ENCODE measurements at regions not wholly inside any gene's neighbourhood (a gene's known extent, or its start where the extent isn't known, plus 50 kb on each side); places are given as distances from the start of the nearest gene placed in this dataset.
"Not testable (repeated sequence)": the region's sequence is repeated elsewhere in the genome, so short reads cannot be mapped to it uniquely, and the experiment has no call there.

- BruUV-seq (replicated peaks) = no TSS peak
- POLR2A ChIA-PET (ENCODE audit: unreplicated experiment) = no interaction called here
- no peaks in the 10 kb centered on the region for H3K9me2 ChIP-seq (ENCODE audit: insufficient read depth)
These were observed 146.8 kb downstream of the ATPSCKMT start for GRCh38 chr5:10102706-10103497.

GRCh38 chr5:10102235-10102634 lies 147.5 kb downstream of the ATPSCKMT start:
- H3K79me2 ChIP-seq (ENCODE audit: low read depth); H3F3A ChIP-seq (ENCODE audit: insufficient read depth, low read depth); H3K4me1 ChIP-seq (replicated peaks; ENCODE audit: insufficient read depth); H3K4me3 ChIP-seq; H3K36me3 ChIP-seq (ENCODE audit: low read depth); H3K27ac ChIP-seq; POLR2A ChIA-PET (ENCODE audit: unreplicated experiment); BruUV-seq (replicated peaks); H3K9me2 ChIP-seq (ENCODE audit: insufficient read depth); H3K9me3 ChIP-seq (ENCODE audit: insufficient read depth, low read depth); H3K4me2 ChIP-seq; H2AFZ ChIP-seq; H4K20me1 ChIP-seq (ENCODE audit: insufficient read depth); DNase-seq; CTCF ChIA-PET; intact Hi-C loops (cut with micrococcal nuclease; ENCODE audit: unreplicated experiment): not testable (repeated sequence)
- peaks cover 28% of the 10 kb centered on the region for H3K27me3 ChIP-seq (ENCODE audit: insufficient read depth, low read depth)

More at GRCh38 chr5:10102706-10103497, 146.8 kb downstream of the ATPSCKMT start:
- H3K79me2 ChIP-seq (ENCODE audit: low read depth) = no peaks in the 10 kb centered on the region
- no peak overlapping the region for H2AFZ ChIP-seq
- no peaks in the 10 kb centered on the region for H3K36me3 ChIP-seq (ENCODE audit: low read depth)
- H4K20me1 ChIP-seq (ENCODE audit: insufficient read depth) = no peaks in the 10 kb centered on the region
- DNase-seq = no peak
- peaks cover 34% of the 10 kb centered on the region for H3K27me3 ChIP-seq (ENCODE audit: insufficient read depth, low read depth)
- no peaks in the 10 kb centered on the region for H3K9me3 ChIP-seq (ENCODE audit: insufficient read depth, low read depth)
- TF ChIP-seq EZH2 (IDR thresholded peaks at IDR 0.05; ENCODE audit: low read depth) = no peak
- TF ChIP-seq CTCF (conservative IDR thresholded peaks at IDR 0.05) = no peak
- CTCF ChIA-PET = no interaction called here
- no peaks in the 10 kb centered on the region for H3K4me1 ChIP-seq (replicated peaks; ENCODE audit: insufficient read depth)
- H3K4me2 ChIP-seq = no peak overlapping the region
- H3F3A ChIP-seq (ENCODE audit: insufficient read depth, low read depth) = no peaks in the 10 kb centered on the region
- intact Hi-C loops (cut with micrococcal nuclease; ENCODE audit: unreplicated experiment) = no loop called here
- H3K4me3 ChIP-seq = no peak overlapping the region
- H3K27ac ChIP-seq = no peak overlapping the region

GRCh38 chr5:10099548-10099947 lies 150.1 kb downstream of the ATPSCKMT start:
- Histone ChIP-seq H3K36me3 (ENCODE audit: low read depth) (no peaks in the 10 kb centered on the region), H4K20me1 (ENCODE audit: insufficient read depth) (no peaks in the 10 kb centered on the region), H3K4me1 (replicated peaks; ENCODE audit: insufficient read depth) (no peaks in the 10 kb centered on the region), H3K4me3 (no peak overlapping the region), H3K4me2 (no peak overlapping the region), H3K9me2 (ENCODE audit: insufficient read depth) (no peaks in the 10 kb centered on the region), H3K27ac (no peak overlapping the region), H3K27me3 (ENCODE audit: insufficient read depth, low read depth) (peaks cover 16% of the 10 kb centered on the region; the same call in 1 of the 2 replicates), H3F3A (ENCODE audit: insufficient read depth, low read depth) (no peaks in the 10 kb centered on the region), H3K9me3 (ENCODE audit: insufficient read depth, low read depth) (no peaks in the 10 kb centered on the region), H3K79me2 (ENCODE audit: low read depth) (no peaks in the 10 kb centered on the region), H2AFZ (no peak overlapping the region)
- POLR2A ChIA-PET (ENCODE audit: unreplicated experiment) = no interaction called here
- CTCF ChIA-PET = no interaction called here
- no peak for TF ChIP-seq CTCF (conservative IDR thresholded peaks at IDR 0.05)
- TF ChIP-seq EZH2 (IDR thresholded peaks at IDR 0.05; ENCODE audit: low read depth) = no peak
- DNase-seq = no peak
- no TSS peak for BruUV-seq (replicated peaks)
- intact Hi-C loops (cut with micrococcal nuclease; ENCODE audit: unreplicated experiment) = no loop called here

GRCh38 chr5:10091701-10092100 lies 158.0 kb downstream of the ATPSCKMT start:
- DNase-seq = no peak
- H3K27me3 ChIP-seq (ENCODE audit: insufficient read depth, low read depth) = no peaks in the 10 kb centered on the region
- H3K27ac ChIP-seq = no peak overlapping the region
- no peaks in the 10 kb centered on the region for H3K36me3 ChIP-seq (ENCODE audit: low read depth)
- H4K20me1 ChIP-seq (ENCODE audit: insufficient read depth) = no peaks in the 10 kb centered on the region
- TF ChIP-seq CTCF (conservative IDR thresholded peaks at IDR 0.05) (no peak), EZH2 (IDR thresholded peaks at IDR 0.05; ENCODE audit: low read depth) (no peak)
- no peak overlapping the region for H2AFZ ChIP-seq
- no peaks in the 10 kb centered on the region for H3K4me1 ChIP-seq (replicated peaks; ENCODE audit: insufficient read depth)
- CTCF ChIA-PET = no interaction called here
- H3K9me2 ChIP-seq (ENCODE audit: insufficient read depth) = 0 out of 2 replicates have a peak, but pooled peaks cover 9% of the 10 kb centered on the region
- no peak overlapping the region for H3K4me3 ChIP-seq
- H3K4me2 ChIP-seq = no peak overlapping the region
- POLR2A ChIA-PET (ENCODE audit: unreplicated experiment) = no interaction called here
- H3K9me3 ChIP-seq (ENCODE audit: insufficient read depth, low read depth) = no peaks in the 10 kb centered on the region
- intact Hi-C loops (cut with micrococcal nuclease; ENCODE audit: unreplicated experiment) = no loop called here
- H3K79me2 ChIP-seq (ENCODE audit: low read depth) = no peaks in the 10 kb centered on the region
- BruUV-seq (replicated peaks) = no TSS peak
- no peaks in the 10 kb centered on the region for H3F3A ChIP-seq (ENCODE audit: insufficient read depth, low read depth)
